Activated CD8-positive, alpha-beta memory T cell treated with anti-CD3 and anti-CD28 coated beads, Interleukin-2, amount 50 U/mL, for 24 hours (primary cell): ENCODE measurements at regions not wholly inside any gene's neighbourhood (a gene's known extent, or its start where the extent isn't known, plus 50 kb on each side); places are given as distances from the start of the nearest gene placed in this dataset.
"Not testable (repeated sequence)": the region's sequence is repeated elsewhere in the genome, so short reads cannot be mapped to it uniquely, and the experiment has no call there.

ENCODE experiments used
- DNase-seq: peaks from one replicate; pipeline ENCODE4 v3.0.0-alpha.2; 2020; ENCODE audit errors: extremely low read depth

- not testable (repeated sequence) for DNase-seq
Measured at GRCh38 chr9:39665020-39665419, 309.6 kb downstream of the SPATA31A1 start.

- not testable (repeated sequence) for DNase-seq
Measured at GRCh38 chr9:39674437-39675210, 319.2 kb downstream of the SPATA31A1 start.

GRCh38 chr9:39675211-39675553 lies 319.7 kb downstream of the SPATA31A1 start:
- not testable (repeated sequence) for DNase-seq

GRCh38 chr9:39678534-39679263 lies 323.2 kb downstream of the SPATA31A1 start:
- DNase-seq = not testable (repeated sequence)

GRCh38 chr9:39680694-39681401 lies 325.4 kb downstream of the SPATA31A1 start:
- DNase-seq = not testable (repeated sequence)

- not testable (repeated sequence) for DNase-seq
Measured at GRCh38 chr9:39728862-39729261, 373.4 kb downstream of the SPATA31A1 start.

- DNase-seq = not testable (repeated sequence)
Measured at GRCh38 chr9:39744898-39745297, 389.4 kb downstream of the SPATA31A1 start.

- DNase-seq = not testable (repeated sequence)
Measured at GRCh38 chr9:39775570-39775969, 420.1 kb downstream of the SPATA31A1 start.

GRCh38 chr9:39791356-39791755 lies 435.9 kb downstream of the SPATA31A1 start:
- not testable (repeated sequence) for DNase-seq

GRCh38 chr9:39797935-39798334 lies 442.5 kb downstream of the SPATA31A1 start:
- DNase-seq = not testable (repeated sequence)

- DNase-seq = not testable (repeated sequence)
Measured at GRCh38 chr9:39799252-39799651, 443.8 kb downstream of the SPATA31A1 start.

GRCh38 chr9:39802561-39802960 lies 447.1 kb downstream of the SPATA31A1 start:
- not testable (repeated sequence) for DNase-seq

- peak; percentile 25 for DNase-seq
Measured at GRCh38 chr9:39809401-39810226, 454.1 kb downstream of the SPATA31A1 start.

- not testable (repeated sequence) for DNase-seq
Measured at GRCh38 chr9:39810401-39810800, 454.9 kb downstream of the SPATA31A1 start.

GRCh38 chr9:39811615-39812014 lies 456.1 kb downstream of the SPATA31A1 start:
- not testable (repeated sequence) for DNase-seq

GRCh38 chr9:39828457-39828856 lies 473.0 kb downstream of the SPATA31A1 start:
- not testable (repeated sequence) for DNase-seq
